Right ventricle myocardium inferior (tissue), 1 donor: ENCODE measurements at regions not wholly inside any gene's neighbourhood (a gene's known extent, or its start where the extent isn't known, plus 50 kb on each side); places are given as distances from the start of the nearest gene placed in this dataset.

ENCODE experiments used
- ATAC-seq: fragments of 200-7000 bp; cut with Tn5 transposase; one replicate; pipeline ENCODE4 v1.9.1; 2020; ENCODE audit warnings: mild to moderate bottlenecking, moderate library complexity
- DNase-seq: peaks from one replicate; pipeline ENCODE4 v3.0.0; 2021; ENCODE audit errors: missing footprints
- intact Hi-C: fragments of 100-400 bp; cut with DNase I; formaldehyde crosslinking; loops from one replicate; pipeline ENCODE4 v1.11.0; 2022
- donor health status: DM: no; HTN: yes; CAD: no; lungs with severe emphysema.

DNA sequence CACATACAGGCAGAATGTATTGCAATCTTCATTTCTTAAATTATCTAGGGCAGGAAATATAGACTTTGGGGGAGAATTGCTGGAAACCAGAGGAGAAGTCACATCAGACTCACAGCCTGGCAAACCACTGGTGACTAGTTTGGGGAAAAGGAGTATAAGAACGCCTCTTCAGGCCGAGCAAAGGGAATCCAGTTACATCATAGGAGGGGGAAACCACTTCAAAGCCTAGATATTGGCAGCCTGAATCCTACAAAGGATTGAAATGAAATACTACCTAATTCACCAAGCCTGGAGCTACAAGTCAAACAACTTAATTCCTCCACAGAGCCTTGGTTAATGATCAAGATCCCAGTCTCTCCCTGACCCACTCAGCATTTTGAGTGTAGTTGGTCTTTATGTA is 121.7 kb downstream of the SLC30A10 start:
- DNase-seq (no peak), ATAC-seq (no peak)
- intact Hi-C loops, result no loop called here

DNA sequence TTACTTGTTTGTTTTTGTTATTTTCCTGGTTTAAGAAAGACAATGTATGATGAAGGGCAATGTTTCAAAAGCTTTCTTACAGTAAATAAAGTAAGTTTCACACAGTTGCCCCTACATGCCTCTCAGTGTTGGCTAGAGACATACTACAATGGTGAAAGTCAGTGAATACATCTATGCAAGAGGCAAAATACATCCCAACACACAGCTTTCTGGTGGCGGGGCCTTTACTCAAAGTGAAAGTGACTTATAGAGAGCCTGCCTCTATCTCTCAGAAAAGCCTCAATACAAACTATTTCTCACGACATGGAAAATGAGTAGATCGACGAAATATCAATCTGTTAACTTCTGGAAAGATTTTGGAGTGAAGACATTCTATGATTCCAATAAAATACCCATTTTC is 122.3 kb downstream of the SLC30A10 start:
- intact Hi-C loops, result no loop called here
- DNase-seq (no peak), ATAC-seq (no peak)

DNA sequence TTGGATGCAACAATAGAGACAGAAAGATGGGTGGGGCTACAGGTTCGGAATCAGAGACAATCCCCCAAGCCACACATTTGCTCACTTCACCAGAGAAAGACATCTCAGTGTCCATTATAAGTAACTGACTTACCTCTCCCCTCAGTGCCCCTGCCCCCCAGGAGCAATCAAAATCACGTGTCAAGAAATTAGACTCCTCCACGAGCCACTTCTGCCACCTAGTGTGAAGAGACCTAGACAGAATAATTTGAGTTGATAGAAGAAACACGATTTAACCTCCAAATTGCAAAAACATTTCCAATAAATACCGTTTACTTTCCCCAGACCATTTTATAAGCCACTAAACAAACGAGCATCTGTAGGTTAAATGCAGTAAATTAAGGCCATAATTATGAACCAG is 123.2 kb downstream of the SLC30A10 start:
- ATAC-seq (no peak), DNase-seq (no peak)
- intact Hi-C loops, result no loop called here

DNA sequence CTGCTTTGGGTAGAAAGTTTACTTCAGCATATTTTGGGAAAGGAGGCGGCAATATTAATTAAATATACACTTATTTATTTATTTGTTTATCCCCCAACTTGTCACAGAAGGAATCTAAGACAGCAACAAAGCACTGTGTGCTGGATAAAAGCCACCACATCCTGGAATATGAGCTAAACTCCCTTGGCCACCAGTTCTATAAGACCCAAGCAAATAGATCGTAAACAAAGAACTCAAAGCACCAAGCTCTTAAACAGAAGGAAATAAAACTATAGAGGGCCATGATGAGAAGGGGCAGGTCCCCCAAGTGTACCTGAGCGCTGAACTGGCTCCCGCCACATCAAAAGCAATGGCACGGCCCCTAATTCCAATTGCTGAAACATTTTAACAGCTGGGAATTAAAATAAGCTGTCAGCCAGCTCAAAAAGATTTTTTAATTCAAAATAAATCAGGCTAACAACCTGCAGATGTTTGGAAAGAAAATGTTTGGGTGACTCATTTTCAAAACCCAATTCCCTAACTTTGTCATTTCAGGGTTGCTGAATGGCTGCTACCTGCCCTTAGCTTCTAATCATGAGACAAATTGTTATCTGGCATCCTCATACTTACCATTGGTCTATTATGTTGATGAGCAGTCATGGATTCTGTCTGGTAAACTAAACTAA is 127.1 kb downstream of the SLC30A10 start:
- intact Hi-C loops, result loop anchor here (5.0 kb wide), 1 partner anchor 224 kb away; no protein-coding TSS in a partner anchor
- no peak for DNase-seq
- ATAC-seq, result no peak

DNA sequence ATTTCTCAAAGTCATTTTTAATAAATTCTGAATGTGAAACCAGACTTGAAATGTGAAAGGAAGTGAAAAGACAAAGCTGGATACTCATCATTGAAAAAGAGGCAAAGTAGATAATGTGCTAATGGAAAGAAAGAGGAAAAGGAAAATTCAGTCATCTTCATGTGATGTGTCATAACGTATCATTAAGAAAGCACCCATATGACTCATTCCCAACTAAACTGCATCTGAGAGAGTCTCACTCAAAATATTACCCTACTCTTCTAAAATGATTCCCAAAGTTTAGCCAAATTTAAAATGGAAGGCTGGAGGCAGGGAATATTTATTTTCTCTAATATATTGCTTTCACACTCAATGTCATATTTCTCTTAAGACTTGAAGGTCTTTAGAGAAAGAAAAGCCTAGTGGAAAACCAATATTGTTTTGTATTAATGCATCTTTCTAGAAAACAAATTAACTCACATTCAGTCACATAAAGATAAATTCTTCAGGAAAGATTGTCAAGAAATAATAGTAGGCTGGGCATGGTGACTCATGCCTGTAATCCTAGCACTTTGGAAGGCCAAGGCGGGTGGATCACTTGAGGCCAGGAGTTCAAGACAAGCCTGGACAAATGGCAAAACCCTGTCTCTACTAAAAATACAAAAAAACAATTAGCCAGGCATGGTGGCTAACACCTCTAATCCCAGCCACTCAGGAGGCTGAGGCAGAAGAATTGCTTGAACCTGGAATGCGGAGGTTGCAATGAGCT is 129.9 kb downstream of the SLC30A10 start:
- no peak for ATAC-seq
- intact Hi-C loops, result no loop called here

DNA sequence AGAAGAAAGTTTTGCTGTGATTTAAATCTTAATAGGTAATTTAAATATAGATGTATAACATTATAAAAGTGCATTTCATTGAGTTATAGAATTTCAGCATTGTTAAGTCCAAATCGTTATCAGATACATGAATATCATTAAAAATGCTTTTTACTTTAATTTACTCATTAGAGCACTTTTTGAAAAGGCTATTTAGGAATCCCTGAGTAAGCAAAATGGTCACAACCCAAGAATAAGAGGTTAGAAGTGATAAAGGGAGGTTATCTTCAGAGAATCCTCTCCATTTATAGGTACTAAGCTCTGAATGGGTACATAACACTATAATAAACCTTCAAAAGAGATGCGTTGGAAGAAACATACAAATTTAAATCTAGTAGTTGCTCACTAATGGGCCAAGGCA is 130.7 kb downstream of the SLC30A10 start:
- intact Hi-C loops, result no loop called here
- no peak for DNase-seq
- ATAC-seq, result no peak

More for the DNA sequence above, 129.9 kb downstream of the SLC30A10 start:
- no peak for DNase-seq

DNA sequence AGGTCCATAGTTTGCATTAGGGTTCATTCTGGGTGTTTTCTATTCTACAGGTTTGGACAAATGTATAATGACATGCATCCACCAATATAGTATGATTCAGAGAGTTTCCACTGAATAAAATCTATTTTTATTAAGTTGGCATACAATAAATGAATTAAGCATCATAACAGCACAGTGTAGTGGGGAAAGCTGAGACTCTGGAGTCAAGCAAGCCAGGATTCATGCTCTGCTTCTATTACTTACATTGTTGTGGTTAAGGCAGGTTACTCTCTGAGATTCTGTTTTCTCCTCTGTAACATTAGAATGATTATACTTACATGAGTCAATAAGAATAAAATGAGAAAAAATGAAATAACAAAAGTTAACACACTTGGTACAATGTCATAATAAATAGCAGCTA is 131.3 kb downstream of the SLC30A10 start:
- DNase-seq (no peak), ATAC-seq (no peak)
- intact Hi-C loops, result no loop called here

DNA sequence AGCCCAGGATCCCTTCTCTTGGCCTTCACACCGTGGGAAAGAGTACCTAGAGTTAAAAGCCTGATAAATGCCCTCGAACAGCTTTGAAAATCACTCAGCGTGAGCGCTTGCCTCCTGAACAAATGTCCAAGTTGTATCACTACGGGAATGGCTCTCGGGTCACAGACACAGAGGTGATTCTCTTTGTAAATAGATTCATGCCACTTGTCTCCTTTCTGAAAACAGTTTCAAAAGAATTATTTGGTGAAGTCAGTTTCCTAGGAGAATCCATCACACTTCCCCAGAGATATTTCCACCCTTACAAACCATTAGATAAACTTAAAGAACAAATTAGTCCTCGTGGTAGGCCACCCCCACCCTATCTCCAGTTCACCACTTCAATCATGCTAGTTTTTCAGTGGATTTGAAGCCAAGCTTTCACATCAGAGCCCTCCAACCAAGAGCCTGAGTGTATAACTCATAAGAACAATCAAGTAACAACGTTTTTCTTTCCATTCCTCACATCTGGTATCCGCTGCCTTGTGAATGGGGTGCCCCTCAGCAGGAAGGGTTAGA is 132.9 kb downstream of the SLC30A10 start:
- intact Hi-C loops, result no loop called here
- DNase-seq (no peak), ATAC-seq (no peak)

DNA sequence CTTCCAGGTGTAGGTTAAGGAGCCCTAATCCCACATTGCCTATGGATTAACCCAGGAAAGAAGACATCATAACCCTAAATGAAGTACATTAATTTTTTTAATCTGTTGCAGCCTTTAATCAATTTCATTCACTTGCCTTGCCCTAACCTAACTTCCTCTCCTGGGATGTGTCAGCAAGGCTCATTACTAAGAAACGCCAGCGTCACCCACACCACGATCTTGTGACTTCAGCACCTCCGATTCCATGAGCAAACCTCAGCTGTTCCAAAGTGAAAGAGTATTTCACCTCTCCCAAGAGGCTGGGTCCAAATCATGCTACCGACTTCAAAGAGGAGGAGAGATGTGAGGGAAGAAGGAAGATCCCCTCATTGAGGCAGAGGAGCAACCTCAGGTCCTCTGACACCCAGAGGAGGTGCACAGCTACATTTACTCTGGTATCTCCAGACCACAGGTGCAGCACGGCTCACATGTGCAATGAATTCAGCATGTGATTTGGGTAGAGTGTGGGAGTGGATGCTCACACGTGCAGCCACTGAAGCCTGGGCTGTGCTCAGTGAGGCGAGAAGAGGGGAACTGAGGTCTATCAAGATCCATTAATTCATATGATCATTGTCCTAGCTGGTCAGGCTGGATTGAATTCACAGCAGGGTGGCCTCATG is 134.1 kb downstream of the SLC30A10 start:
- DNase-seq, result no peak
- intact Hi-C loops, result loop anchor here (5.0 kb wide), 1 partner anchor 37 kb away; no protein-coding TSS in a partner anchor
- ATAC-seq, result no peak

DNA sequence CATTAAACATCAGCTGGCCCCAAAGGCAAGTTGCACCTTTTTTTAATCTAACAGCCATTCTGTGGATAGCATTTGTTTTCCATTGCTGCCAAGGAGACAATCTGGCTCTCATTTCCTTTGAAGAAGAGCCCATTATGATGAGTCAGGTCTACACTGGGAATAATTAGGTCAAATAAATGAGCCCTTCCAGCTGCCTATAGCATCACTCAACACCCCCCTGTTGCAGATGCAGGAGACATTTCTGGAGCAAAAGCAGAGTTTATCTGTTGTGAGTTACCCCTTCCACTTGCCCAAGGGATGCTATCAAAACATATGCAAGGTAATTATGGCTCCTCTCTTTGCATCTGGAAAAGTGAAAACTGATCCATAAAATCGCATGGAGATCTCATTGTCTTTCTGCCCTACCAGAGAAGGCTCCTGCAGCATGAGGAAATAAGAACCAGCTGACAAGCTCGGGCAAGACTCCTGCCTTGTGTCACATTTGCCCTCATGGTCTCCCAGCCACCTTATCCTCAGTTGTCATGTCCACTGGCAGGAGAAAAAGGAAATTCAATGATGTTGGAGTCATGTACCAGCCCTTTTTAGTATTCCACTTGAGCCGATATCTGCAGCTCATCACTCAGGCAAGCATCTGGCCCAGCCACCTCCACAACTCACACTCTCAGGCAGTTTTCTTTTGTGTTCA is 135.9 kb downstream of the SLC30A10 start:
- ATAC-seq (peak; percentile 70), DNase-seq (no peak)
- intact Hi-C loops, result loop anchor here (5.0 kb wide), 1 partner anchor 35 kb away; no protein-coding TSS in a partner anchor

DNA sequence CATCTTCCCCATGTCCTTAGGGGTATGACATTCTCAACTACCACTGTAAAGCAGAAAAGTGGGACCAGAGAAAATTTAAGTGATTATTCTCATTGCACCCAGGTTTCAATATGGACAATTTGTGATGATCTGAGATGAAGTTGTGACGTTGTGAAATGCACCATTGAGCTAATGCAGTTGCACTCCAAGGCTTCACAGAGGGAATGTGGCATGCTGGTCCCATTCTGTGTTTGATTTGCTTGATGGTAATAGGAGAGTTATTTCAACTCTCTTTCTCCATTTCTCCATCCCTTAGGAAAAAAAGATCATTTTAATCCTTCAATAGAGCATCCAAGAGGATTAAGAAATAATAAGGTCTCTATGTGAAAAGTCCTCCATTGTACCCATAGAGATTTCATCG is 136.6 kb downstream of the SLC30A10 start:
- DNase-seq (no peak), ATAC-seq (no peak)
- intact Hi-C loops, result loop anchor here (2.0 to 5.0 kb wide), 2 partner anchors 34 to 51 kb away; no protein-coding TSS in a partner anchor

DNA sequence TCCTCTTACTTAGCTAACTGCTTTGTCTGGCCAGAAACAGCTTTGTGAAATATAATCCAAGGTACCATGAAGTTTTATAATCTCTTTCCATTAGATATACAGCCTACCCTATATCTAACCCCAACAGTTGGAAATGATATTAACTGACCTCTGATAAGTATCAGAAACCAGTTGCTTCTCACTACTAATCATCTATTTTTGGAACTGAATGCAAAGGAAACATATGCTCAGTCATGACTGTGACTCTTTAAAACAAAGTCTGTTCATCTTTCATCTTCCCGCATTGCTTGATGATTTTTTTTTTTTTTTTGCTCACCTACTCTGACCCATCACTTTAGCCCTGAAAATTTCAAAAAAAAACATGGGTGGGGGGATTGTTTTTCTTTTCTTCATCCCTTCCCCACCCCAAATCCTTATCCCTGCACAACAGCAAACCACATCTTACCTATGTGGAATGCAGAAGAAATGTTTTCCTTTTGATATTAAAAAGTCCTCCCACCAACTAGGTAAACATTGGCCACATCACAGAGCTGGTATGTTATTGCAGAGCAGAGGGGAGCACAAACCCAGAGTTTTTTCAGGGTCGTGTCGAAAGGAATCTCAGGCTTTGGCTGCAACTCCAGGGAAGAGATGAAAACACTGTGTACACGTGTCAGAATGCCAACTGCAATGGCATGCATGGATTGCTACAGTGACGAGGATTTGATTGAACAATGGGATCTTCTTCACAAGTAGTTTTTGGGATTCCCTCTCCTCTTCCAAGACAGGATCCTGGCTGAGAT is 137.3 kb downstream of the SLC30A10 start:
- DNase-seq, result no peak
- ATAC-seq, result peak; percentile 18
- intact Hi-C loops, result loop anchor here (2.0 to 5.0 kb wide), 2 partner anchors 34 to 50 kb away; no protein-coding TSS in a partner anchor

DNA sequence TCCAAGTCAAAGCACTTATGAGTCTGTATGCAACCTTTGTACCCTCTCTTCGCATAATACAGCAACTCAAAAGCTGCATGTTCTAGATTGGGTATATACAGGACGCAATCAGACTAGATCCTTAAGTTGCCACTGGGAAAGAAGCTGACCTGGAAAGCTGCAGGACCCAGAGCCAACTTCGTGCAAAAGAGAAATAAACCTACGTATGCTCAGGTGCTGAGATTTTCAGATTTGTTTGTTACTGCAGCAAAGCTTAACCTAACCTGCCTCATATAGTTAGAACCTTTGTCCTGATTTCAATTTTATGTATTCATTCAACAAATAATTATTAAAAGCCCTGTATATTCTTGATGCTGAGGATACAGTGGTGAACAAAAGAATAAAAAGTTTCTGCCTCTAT is 139.7 kb downstream of the SLC30A10 start:
- DNase-seq, result no peak
- ATAC-seq, result no peak
- intact Hi-C loops, result no loop called here

DNA sequence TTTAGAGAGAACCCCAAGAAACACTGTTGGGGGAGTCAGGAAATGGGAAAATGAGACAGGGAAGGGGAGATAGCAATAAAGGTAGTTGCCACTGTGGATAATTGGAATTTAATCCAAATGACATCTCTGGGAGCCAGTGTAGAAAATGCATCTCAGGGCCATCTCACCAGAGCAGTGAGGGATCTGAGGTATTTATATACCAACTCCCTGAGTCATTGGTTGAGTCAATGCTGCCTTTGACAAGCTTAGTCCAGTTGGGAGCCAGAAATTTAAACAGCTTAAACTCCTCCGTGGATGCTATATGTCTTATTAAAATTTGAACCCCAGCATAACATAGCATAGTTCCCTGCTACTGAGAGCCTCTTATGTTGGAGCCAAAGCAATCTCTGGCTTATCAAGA is 140.3 kb downstream of the SLC30A10 start:
- DNase-seq (no peak), ATAC-seq (no peak)
- intact Hi-C loops, result no loop called here

DNA sequence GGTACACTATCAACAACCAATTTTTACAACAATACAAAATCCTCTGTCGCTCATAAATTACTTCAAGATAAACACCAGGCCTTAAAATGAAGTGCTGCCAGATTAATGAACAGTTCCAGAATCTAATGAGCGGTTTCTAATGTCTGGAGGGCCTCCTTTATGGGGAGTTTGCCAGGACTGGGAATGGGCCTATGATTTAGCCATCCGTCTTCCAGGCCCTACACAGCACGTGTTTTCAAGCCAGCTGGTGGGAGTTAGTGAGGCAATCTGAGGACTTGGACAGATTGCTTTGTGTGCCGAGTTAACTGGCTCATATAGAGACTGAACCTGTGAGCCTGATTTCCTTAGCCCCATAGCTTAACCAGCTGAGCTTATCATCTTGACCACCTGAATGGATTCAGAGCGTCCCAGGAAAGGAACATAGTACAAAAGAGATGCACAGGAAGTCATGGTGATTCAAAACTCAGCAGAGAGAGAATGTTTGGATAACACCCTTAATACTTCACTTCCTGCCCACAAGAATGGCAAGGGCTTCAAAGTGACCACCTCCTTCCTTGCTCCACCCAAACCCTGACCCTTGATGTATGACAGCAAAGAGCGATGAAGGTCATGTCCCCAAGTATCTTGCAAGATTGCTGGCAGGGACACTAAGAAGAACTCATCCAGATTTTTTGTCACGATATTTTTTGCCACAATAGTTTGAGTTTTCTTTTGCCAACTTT is 143.5 kb downstream of the SLC30A10 start:
- no peak for ATAC-seq
- intact Hi-C loops, result no loop called here
- DNase-seq, result peak; percentile 25

DNA sequence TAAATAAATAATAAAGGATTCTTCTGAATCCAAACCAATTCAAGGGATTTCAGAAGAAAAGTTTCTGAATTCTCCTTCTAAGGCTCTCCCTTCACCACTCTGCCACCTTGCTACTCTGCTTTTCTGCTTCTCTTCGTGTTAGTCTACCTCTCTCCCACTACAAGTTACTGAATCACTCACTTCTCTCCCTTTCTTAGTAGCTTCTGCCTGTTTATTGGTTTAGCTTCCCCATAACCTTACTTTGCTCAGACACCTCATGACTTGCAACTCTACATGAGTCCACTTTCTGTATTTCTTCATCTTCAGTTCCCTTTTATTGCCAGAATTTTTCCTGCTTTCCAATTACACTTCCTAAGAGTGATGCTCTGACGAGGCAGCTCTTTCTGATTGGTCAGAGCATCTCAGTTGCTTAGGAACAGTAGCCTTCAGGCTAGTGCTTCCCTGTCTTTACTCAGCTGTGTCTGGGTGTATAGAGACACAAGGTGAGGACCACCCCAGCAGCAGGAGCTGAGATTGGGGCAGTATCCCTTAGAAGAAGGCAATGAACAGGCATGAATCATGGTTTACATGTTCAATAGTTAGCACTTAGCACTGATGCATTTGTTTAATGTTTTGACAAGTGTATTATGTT is 144.6 kb downstream of the SLC30A10 start:
- DNase-seq, result no peak
- intact Hi-C loops, result no loop called here
- no peak for ATAC-seq

DNA sequence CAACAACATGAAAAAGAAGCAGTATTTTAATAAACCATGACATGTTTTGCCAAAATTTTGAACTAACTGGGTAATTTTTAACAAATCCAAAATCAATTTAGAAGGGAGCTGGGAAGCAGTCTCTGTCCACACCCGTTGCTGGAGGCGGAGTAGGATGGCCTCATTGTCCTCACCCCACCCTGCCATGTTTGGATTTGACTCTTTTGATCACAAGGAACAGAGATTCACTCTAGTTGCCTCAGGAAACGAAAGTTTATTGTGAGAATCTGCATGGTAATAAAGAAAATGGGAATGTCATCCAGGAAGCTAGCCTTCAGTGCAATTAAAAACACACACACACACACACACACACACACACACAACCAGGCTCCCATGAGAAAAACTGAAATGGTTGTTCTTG is 145.4 kb downstream of the SLC30A10 start:
- ATAC-seq (no peak), DNase-seq (no peak)
- intact Hi-C loops, result no loop called here
